GM18505 (cell line): ENCODE measurements at regions not wholly inside any gene's neighbourhood (a gene's known extent, or its start where the extent isn't known, plus 50 kb on each side); places are given as distances from the start of the nearest gene placed in this dataset.

ENCODE experiments used
- ATAC-seq: cut with Tn5 transposase; IDR thresholded peaks from one replicate; pipeline ENCODE4 v1.9.1; 2021; ENCODE audit not compliant: unreplicated experiment
- POLR2A ChIP-seq: IDR thresholded peaks from 4 replicates; pipeline ENCODE4 v1.6.1; 2011; ENCODE audit warnings: borderline replicate concordance; ENCODE audit not compliant: insufficient read depth, insufficient read length; ENCODE audit errors: extremely low read depth

DNA sequence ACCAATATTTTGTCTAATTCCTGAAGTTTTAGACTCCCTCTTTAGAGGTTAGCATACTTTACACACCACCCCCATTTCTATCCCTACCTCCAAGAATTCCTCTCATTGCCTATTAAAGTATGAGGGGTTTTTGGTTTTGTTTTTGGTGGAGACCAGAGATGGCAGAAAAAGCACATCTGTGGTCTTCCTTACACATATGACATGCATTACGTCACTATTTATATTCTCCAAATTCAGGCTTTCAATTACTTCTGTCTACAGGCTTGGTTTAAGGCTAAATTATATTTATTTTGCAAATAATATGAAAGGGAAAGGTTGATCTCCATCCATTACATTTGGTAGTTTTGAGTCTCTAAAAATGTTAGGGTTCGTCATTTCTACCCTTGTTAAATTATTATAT is 674.6 kb downstream of the LMO4 start:
- ATAC-seq = no peak

DNA sequence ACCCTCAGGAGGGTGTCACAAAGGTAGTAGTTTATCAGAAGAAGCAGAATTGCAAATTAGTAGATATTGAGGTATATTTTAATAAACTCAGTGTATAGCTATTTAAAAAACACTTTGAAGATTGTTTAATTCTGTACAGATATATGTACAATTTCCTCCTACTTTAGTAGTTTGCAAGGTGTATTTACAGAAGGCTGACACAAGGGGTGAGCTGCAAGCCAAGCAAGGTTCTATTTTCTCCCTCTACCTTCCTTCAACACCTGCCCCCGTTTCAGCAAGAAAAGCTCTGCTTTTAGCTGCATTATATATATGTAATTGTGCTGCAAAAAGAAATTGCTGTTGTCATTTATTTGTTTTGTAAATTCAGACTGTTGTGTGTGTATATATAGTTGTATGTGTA is 674.2 kb upstream of the PKN2 start:
- TF ChIP-seq POLR2A = no peak
- ATAC-seq = no peak

More for the DNA sequence above, 674.6 kb downstream of the LMO4 start:
- TF ChIP-seq POLR2A = no peak

DNA sequence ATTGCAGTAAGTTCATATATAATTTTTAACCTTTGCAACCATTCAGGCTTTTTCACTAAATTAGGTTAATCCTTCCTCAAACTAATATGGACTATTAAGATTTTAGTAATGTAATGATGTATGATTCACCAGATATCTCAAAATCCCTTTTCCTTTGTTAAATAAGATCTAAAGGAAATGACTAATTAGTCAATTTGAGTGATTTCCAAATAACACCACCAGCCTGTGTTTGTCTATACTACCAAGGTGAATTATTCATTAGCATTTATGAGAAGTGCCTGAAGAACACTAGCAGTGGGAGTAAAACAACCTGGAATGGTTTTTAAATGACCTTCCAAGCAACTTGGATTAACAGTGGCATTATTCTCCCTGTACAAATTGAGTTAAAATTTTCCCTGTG is 670.6 kb upstream of the PKN2 start:
- no peak for TF ChIP-seq POLR2A

DNA sequence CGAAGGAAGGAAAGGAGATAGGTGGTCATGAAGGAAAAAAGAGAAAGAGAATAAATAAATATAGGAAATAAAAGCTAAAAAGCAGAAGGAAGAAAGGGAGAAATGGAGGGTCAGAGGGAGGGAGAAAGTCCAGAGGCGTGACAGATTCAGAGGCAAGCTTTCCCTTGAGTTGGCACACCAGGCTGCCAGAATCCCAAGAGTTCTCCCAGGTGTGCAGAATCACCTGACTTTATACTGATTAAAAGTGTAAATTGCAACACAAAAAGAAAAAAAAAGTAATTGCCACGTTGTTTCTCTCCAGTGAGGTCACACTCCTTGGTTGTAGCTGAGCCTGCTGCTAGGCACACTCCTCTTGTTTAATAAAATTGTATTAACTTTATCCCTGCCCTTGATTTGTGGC is 669.9 kb upstream of the PKN2 start:
- TF ChIP-seq POLR2A = no peak
- ATAC-seq = no peak

More for the DNA sequence above, 670.6 kb upstream of the PKN2 start:
- no peak for ATAC-seq

DNA sequence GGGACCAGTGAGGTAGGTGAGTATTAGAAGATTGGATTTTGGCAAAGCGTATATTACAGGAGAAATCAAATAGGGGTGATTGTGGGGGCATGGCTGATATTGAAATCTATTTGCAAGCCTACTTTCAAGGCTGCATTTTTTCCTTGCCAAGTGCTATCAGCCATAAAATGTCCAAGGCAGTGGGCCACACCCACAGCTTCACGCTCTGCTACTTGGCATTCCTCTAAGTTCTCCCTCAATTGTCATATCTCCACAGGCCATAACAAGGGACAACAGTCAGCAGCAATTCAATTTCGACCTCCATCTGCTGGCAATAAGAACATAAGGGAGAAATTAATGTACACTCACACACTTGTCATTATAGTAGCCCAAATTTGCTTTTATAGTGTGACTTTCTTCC is 667.1 kb upstream of the PKN2 start:
- no peak for TF ChIP-seq POLR2A
- ATAC-seq = no peak

DNA sequence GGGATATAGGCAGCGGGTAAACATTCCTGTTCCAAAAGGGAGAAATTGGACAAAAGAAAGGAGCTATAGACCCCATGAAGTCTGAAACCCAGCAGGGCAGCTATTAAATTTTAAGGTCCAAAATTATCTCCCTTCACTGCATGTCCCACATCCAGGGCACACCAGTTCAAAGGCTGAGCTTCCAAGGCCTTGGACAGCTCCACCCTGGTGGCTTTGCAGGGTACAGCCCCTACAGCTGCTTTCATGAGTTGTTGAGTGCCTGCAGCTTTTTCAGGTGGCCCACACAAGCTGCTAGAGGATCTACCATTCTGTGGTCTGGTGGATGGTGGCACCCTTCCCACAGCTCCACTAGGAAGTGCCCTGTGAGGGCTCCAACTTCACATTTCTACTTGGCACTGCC is 662.5 kb upstream of the PKN2 start:
- no peak for TF ChIP-seq POLR2A
- no peak for ATAC-seq

DNA sequence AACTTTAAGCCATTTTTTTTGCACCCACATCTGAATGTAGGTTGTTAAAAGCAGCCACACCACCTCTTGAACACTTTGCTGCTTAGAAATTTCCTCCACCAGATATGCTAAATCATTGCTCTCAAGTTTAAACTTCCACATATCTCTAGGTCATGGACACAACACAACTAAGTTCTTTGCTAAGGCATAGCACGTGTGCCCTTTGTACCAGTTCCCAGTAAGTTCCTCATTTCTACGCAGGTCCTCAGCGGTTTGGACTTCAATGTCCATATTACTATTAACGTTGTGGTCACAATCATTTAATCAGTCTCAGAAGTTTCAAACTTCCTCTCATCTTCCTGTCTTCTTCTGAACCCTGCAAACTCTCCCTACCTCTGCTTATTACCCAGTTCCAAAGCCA is 661.6 kb upstream of the PKN2 start:
- no peak for TF ChIP-seq POLR2A
- no peak for ATAC-seq

DNA sequence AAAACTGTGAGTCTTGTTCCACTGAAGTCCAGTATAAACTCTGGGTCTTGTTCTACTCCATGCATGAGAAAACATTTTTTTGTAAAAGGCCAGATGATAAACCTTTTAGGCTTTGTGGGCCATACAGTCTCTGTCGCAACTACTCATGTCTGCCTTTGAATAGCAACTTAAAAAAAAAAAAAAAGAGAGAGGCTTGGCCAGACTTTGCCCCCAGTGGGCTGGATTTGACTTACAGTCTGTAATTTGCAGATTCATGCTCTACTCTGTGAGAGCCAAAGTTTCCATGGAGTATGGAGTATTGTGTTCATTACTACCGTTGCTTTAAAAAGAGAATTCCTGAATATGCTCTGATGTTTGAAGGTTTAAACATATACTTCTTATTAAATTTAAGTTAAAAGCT is 654.9 kb upstream of the PKN2 start:
- no peak for ATAC-seq
- no peak for TF ChIP-seq POLR2A

DNA sequence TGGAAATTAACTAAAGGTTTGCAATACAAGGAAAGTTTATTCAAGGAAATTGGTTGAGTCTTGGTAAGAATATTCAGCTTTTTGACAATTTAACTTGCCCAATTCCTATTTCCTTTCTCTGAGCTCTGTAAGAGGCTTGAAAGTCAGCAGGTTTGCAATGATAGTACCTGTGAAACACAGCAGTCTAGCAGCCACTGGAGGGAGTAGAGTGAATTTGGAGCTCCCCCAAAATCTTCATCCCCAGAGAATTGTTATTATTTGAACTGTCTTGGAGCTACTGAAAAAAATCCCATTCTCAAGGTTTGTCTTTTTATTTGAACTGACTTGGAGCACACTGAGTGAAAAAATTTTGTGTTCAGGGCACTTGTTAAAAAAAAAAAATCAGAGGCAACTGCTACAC is 654.2 kb upstream of the PKN2 start:
- no peak for ATAC-seq
- no peak for TF ChIP-seq POLR2A

DNA sequence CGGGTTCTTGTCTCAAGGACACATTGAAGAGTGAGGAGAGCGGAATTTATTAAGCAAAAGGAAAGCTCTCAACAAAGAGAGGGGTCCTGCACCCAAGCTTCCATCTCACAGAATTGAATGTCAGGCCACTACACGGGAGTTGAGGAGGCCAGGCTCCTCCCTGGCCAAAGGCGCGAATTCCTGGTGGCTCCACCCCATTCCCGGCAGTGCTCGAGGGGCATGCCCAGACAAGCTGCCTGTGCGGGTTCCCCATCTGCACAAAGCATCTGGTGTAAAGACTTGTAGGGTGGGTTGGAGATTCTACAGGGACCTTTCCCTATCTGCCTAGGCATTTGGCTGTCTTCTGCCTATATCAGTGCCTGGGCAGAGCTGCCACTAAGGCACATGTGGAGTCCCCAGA is 648.5 kb upstream of the PKN2 start:
- TF ChIP-seq POLR2A = no peak
- no peak for ATAC-seq

DNA sequence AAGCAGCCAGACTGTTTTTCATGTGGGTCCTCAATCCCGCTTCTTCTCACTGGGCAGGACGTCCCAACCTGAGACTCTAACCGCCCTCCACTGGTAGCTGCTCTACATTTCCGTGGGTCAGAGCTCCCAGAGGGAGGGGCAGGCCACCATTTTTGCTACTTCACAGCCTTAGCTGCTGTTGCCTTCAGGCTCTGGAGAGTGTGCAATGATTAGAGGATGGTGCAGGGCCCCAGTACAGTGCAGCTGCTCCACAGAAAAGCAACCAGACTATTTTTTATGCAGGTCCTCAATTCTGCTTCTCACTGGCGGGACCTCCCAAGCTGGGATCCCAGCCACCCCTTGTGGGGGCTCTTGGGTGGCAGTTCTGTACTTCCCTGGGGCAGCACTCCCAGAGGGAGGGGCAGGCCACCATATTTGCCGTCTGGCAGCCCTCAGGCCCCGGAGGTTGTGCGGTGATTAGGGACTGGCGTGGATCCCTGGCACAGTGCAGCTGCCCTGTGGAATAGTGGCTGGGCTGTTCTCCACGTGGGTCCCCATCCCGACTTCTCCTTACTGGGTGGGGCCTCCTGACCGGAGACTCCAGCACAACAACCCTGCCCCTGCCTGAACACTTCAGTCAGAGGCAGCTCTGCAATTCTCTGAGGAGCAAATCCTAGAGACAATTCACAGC is 647.6 kb upstream of the PKN2 start:
- TF ChIP-seq POLR2A = no peak
- no peak for ATAC-seq

DNA sequence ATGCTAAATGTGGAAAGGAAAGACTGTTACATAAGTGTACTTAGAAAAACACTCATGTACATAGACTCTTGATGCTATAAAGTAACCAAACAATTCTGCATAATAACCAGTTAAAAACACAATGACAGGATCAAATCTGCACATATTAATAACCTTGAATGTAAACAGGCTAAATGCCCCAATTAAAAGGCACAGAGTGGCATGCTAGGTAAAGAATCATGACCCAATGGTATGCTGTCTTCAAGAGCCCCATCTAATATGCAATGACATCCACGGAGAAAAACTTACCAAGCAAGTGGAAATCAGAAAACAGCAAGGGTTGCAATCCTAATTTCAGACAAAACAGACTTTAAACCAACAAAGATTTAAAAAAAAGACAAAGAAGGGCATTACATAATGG is 644.8 kb upstream of the PKN2 start:
- no peak for TF ChIP-seq POLR2A
- ATAC-seq = no peak

DNA sequence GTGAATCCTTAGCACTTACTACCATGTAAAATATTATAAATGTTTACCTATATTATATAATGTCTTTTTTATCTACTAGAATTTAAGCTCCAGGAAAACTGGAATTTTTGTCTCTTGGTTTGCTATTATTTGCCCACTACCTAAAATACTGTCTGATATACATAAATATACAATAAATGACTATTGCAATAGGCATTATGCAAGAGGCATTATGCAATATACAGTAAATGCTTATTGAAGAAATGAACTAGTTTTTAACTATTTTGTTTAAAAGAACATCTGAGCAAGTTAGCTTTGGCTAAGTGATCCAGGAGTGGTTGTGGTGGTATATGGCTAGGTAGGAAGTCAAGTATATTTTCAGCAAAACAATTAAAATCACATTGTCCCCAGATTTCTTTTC is 640.2 kb upstream of the PKN2 start:
- ATAC-seq = no peak
- TF ChIP-seq POLR2A = no peak

DNA sequence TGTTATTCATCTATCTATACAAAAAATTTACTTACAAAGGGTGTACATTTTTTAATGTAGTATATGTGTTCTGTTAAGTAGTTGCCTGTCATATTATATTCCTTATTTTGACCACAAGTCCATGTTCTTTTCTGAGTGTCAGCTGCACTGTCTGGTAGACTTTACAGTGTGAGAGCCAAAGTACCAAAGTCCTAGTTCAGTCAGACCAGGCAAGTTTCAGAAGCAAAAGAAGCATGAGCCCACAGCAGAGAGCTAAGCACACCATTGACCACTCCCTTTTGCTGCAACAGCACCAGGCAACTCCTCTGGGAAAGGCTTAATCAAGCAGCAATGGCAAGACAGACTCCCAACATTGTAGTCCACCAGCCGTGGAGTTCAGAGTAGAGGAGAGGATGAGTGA is 631.9 kb upstream of the PKN2 start:
- no peak for ATAC-seq
- no peak for TF ChIP-seq POLR2A

DNA sequence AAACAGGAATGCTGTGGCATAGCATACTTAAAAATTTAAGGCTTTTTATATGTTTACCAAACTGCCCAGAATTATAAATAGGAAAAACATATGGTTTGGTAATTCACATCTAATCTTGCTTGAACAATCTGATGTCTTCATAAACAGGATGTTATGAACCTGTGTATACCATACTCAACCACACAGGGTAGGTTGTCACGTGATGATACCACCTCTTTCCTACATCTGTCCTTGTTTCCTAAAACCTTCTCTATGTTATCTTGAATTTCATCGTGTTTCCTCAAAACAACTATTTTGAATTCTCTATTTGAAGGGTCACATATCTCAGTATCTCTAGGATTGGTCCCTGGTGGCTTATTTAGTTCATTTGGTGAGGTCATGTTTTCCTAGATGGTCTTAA is 631.0 kb upstream of the PKN2 start:
- ATAC-seq = no peak

More for the DNA sequence above, 631.0 kb upstream of the PKN2 start:
- no peak for TF ChIP-seq POLR2A
